Fibroblast of lung (primary cell): ENCODE measurements at regions not wholly inside any gene's neighbourhood (a gene's known extent, or its start where the extent isn't known, plus 50 kb on each side); places are given as distances from the start of the nearest gene placed in this dataset.

ENCODE experiments used
- CTCF ChIP-seq, 2 donors: IDR thresholded peaks in 1 of 2; conservative IDR thresholded peaks in 1 of 2; 1 replicate in 1 of 2; 2 replicates in 1 of 2; pipeline ENCODE4 v1.5.1; 2011 to 2012; ENCODE audit warnings: low read length in 2 of 2, control low read depth in 1 of 2, inconsistent platforms in 1 of 2, low read depth in 1 of 2, mild to moderate bottlenecking in 1 of 2
- EZH2 ChIP-seq: IDR thresholded peaks from 2 replicates; pipeline ENCODE4 v1.5.1; 2012; ENCODE audit warnings: low read length, control low read depth, mild to moderate bottlenecking; ENCODE audit errors: missing control alignments

DNA sequence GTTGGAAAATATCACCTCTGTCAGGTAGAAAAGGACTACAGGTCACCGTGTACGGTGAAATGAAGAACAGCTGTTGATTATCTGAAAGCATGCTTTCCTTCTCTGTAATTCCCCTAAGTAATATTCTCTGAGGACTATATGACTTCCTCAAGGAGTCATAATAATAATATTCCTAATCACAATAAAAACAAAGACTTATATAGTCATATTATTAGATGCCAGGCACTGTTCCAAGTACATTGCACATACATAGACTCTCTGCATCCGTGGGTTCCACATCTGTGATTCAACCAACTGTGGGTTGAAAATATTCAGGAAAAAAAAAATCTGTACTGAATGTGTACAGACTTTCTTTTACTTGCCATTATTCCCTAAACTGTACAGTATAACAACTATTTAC is 512.4 kb upstream of the ID2 start:
- TF ChIP-seq CTCF (conservative IDR thresholded peaks at IDR 0.05 in 1 of 2, IDR thresholded peaks at IDR 0.05 in 1 of 2; ENCODE audit: low read depth in 1 of 2, low read length in 2 of 2) (no peak), EZH2 (no peak)
